ENCODE measurements at regions not wholly inside any gene's neighbourhood (a gene's known extent, or its start where the extent isn't known, plus 50 kb on each side); places are given as distances from the start of the nearest gene placed in this dataset.

DNA sequence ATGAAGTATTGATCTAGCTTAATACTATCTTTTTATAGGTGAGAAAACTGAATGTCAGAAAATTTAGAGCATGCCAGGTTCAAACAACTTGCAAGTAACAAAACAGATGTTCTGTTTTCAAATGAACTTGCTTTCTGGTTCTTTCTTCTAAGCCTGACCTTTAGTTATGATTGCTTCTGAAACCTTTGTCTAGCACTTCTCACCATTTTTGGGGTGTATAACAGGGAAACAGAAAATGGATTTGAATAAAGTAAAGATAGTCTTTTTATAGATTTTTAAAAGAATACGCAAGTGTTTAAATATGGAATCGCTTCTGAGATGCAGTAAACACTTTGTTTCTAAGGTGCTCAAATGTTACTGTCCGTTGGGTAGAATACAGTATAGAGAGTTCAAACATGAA lies 687.2 kb upstream of the CPEB2 start:
- Mint-ChIP-seq H3K9me3 (no peaks in the 10 kb centered on the region), H3K27me3 (ENCODE audit: insufficient read depth, low read depth, poor library complexity) (peaks cover 3% of the 10 kb centered on the region), H3K4me1 (peaks cover 8% of the 10 kb centered on the region), H3K4me3 (no peak overlapping the region), H3K36me3 (ENCODE audit: low read depth) (no peaks in the 10 kb centered on the region), H3K27ac (no peak overlapping the region)
- H3K27me3 ChIP-seq (ENCODE audit: insufficient read depth) = no peaks in the 10 kb centered on the region
- no peaks in the 10 kb centered on the region; the same call in 1 of the 2 replicates for H3K4me1 ChIP-seq (ENCODE audit: insufficient read depth)
- H2AFZ ChIP-seq = no peak overlapping the region
- H3K79me2 ChIP-seq (replicated peaks; ENCODE audit: insufficient read depth) = no peaks in the 10 kb centered on the region
- no peak overlapping the region for H3K4me2 ChIP-seq
- no peaks in the 10 kb centered on the region for H4K20me1 ChIP-seq (replicated peaks; ENCODE audit: insufficient read depth)
- no peaks in the 10 kb centered on the region for H3F3A ChIP-seq (replicated peaks; ENCODE audit: low read depth)
- DNase-seq (ENCODE audit: low spot score) (no peak), ATAC-seq (no peak)
- TF ChIP-seq STAT1 (IDR thresholded peaks at IDR 0.05; ENCODE audit: unreplicated experiment) (no peak), POLR2AphosphoS5 (IDR thresholded peaks at IDR 0.05; ENCODE audit: low read depth) (no peak), ZNF331 (CRISPR knock-in tag; IDR thresholded peaks at IDR 0.05; ENCODE audit: low read depth) (no peak), EZH2phosphoT487 (IDR thresholded peaks at IDR 0.05; ENCODE audit: unreplicated experiment) (no peak), ZNF114 (CRISPR knock-in tag; IDR thresholded peaks at IDR 0.05) (no peak), ETS1 (IDR thresholded peaks at IDR 0.05) (no peak), CREB1 (CRISPR knock-in tag; IDR thresholded peaks at IDR 0.05; ENCODE audit: low read depth) (no peak), NANOG (IDR thresholded peaks at IDR 0.05; ENCODE audit: borderline replicate concordance) (no peak)
- peaks cover 9% of the 10 kb centered on the region; the same call in 1 of the 2 replicates for H3K9me2 ChIP-seq (ENCODE audit: insufficient read depth)
- no peaks in the 10 kb centered on the region for H3K36me3 ChIP-seq (ENCODE audit: insufficient read depth)
- H3K4me3 ChIP-seq = no peak overlapping the region
- no peak overlapping the region for H3K27ac ChIP-seq (ENCODE audit: low read depth)

DNA sequence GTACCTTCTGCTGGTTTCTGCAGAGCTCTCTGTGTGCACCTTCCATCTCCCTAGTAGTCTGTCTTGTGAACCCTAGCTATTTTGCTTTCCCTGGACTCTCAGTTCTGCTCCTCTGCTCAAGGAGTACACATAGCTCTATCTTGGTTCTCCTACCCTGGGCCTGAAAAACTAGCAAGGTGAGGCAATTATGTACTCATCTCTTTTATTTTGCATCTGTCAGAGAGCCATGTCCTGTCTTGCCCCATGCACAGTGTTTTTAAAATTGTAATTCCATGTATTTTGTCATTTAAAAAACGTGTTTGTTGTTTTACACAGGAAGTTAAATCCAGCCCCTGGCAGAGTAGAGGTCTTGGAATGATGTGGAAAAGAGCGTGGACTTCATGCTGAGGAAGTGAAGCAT lies 684.9 kb upstream of the CPEB2 start:
- H3K27ac ChIP-seq (ENCODE audit: low read depth) = no peak overlapping the region
- Mint-ChIP-seq H3K36me3 (ENCODE audit: low read depth) (no peaks in the 10 kb centered on the region), H3K27me3 (ENCODE audit: insufficient read depth, low read depth, poor library complexity) (peaks cover 3% of the 10 kb centered on the region), H3K9me3 (no peaks in the 10 kb centered on the region), H3K4me1 (peaks cover 11% of the 10 kb centered on the region), H3K27ac (no peak overlapping the region), H3K4me3 (no peak overlapping the region)
- H2AFZ ChIP-seq = peak overlapping the region; percentile 45; the same call in 1 of the 2 replicates
- H3F3A ChIP-seq (replicated peaks; ENCODE audit: low read depth) = no peaks in the 10 kb centered on the region
- H3K4me2 ChIP-seq = no peak overlapping the region
- no peaks in the 10 kb centered on the region; the same call in 1 of the 2 replicates for H3K4me1 ChIP-seq (ENCODE audit: insufficient read depth)
- H3K9me2 ChIP-seq (ENCODE audit: insufficient read depth) = peaks cover 4% of the 10 kb centered on the region; the same call in 1 of the 2 replicates
- no peak overlapping the region for H3K4me3 ChIP-seq
- H3K36me3 ChIP-seq (ENCODE audit: insufficient read depth) = no peaks in the 10 kb centered on the region
- no peak for ATAC-seq
- TF ChIP-seq ETS1 (IDR thresholded peaks at IDR 0.05) (no peak), EZH2phosphoT487 (IDR thresholded peaks at IDR 0.05; ENCODE audit: unreplicated experiment) (no peak), JUNB (IDR thresholded peaks at IDR 0.05; ENCODE audit: unreplicated experiment) (no peak), STAT1 (IDR thresholded peaks at IDR 0.05; ENCODE audit: unreplicated experiment) (no peak), CREB1 (CRISPR knock-in tag; IDR thresholded peaks at IDR 0.05; ENCODE audit: low read depth) (no peak), ZNF114 (CRISPR knock-in tag; IDR thresholded peaks at IDR 0.05) (no peak)
- TF ChIP-seq, protein P1, sequence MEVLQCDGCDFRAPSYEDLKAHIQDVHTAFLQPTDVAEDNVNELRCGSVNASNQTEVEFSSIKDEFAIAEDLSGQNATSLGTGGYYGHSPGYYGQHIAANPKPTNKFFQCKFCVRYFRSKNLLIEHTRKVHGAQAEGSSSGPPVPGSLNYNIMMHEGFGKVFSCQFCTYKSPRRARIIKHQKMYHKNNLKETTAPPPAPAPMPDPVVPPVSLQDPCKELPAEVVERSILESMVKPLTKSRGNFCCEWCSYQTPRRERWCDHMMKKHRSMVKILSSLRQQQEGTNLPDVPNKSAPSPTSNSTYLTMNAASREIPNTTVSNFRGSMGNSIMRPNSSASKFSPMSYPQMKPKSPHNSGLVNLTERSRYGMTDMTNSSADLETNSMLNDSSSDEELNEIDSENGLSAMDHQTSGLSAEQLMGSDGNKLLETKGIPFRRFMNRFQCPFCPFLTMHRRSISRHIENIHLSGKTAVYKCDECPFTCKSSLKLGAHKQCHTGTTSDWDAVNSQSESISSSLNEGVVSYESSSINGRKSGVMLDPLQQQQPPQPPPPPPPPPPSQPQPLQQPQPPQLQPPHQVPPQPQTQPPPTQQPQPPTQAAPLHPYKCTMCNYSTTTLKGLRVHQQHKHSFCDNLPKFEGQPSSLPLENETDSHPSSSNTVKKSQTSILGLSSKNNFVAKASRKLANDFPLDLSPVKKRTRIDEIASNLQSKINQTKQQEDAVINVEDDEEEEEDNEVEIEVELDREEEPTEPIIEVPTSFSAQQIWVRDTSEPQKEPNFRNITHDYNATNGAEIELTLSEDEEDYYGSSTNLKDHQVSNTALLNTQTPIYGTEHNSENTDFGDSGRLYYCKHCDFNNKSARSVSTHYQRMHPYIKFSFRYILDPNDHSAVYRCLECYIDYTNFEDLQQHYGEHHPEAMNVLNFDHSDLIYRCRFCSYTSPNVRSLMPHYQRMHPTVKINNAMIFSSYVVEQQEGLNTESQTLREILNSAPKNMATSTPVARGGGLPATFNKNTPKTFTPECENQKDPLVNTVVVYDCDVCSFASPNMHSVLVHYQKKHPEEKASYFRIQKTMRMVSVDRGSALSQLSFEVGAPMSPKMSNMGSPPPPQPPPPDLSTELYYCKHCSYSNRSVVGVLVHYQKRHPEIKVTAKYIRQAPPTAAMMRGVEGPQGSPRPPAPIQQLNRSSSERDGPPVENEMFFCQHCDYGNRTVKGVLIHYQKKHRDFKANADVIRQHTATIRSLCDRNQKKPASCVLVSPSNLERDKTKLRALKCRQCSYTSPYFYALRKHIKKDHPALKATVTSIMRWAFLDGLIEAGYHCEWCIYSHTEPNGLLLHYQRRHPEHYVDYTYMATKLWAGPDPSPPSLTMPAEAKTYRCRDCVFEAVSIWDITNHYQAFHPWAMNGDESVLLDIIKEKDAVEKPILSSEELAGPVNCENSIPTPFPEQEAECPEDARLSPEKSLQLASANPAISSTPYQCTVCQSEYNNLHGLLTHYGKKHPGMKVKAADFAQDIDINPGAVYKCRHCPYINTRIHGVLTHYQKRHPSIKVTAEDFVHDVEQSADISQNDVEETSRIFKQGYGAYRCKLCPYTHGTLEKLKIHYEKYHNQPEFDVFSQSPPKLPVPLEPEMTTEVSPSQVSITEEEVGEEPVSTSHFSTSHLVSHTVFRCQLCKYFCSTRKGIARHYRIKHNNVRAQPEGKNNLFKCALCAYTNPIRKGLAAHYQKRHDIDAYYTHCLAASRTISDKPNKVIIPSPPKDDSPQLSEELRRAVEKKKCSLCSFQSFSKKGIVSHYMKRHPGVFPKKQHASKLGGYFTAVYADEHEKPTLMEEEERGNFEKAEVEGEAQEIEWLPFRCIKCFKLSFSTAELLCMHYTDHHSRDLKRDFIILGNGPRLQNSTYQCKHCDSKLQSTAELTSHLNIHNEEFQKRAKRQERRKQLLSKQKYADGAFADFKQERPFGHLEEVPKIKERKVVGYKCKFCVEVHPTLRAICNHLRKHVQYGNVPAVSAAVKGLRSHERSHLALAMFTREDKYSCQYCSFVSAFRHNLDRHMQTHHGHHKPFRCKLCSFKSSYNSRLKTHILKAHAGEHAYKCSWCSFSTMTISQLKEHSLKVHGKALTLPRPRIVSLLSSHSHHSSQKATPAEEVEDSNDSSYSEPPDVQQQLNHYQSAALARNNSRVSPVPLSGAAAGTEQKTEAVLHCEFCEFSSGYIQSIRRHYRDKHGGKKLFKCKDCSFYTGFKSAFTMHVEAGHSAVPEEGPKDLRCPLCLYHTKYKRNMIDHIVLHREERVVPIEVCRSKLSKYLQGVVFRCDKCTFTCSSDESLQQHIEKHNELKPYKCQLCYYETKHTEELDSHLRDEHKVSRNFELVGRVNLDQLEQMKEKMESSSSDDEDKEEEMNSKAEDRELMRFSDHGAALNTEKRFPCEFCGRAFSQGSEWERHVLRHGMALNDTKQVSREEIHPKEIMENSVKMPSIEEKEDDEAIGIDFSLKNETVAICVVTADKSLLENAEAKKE (CRISPR knock-in tag; IDR thresholded peaks at IDR 0.05) = no peak
- TF ChIP-seq, protein P2, sequence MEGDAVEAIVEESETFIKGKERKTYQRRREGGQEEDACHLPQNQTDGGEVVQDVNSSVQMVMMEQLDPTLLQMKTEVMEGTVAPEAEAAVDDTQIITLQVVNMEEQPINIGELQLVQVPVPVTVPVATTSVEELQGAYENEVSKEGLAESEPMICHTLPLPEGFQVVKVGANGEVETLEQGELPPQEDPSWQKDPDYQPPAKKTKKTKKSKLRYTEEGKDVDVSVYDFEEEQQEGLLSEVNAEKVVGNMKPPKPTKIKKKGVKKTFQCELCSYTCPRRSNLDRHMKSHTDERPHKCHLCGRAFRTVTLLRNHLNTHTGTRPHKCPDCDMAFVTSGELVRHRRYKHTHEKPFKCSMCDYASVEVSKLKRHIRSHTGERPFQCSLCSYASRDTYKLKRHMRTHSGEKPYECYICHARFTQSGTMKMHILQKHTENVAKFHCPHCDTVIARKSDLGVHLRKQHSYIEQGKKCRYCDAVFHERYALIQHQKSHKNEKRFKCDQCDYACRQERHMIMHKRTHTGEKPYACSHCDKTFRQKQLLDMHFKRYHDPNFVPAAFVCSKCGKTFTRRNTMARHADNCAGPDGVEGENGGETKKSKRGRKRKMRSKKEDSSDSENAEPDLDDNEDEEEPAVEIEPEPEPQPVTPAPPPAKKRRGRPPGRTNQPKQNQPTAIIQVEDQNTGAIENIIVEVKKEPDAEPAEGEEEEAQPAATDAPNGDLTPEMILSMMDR (conservative IDR thresholded peaks at IDR 0.05; ENCODE audit: low read depth in 2 of 2) = no peak
- no peaks in the 10 kb centered on the region for H3K79me2 ChIP-seq (replicated peaks; ENCODE audit: insufficient read depth)
- no peaks in the 10 kb centered on the region for H4K20me1 ChIP-seq (replicated peaks; ENCODE audit: insufficient read depth)
- no peak for DNase-seq (ENCODE audit: low spot score)
- no peaks in the 10 kb centered on the region for H3K27me3 ChIP-seq (ENCODE audit: insufficient read depth)

All from GM23338 (cell line).